ENCODE measurements at regions not wholly inside any gene's neighbourhood (a gene's known extent, or its start where the extent isn't known, plus 50 kb on each side); places are given as distances from the start of the nearest gene placed in this dataset.

DNA sequence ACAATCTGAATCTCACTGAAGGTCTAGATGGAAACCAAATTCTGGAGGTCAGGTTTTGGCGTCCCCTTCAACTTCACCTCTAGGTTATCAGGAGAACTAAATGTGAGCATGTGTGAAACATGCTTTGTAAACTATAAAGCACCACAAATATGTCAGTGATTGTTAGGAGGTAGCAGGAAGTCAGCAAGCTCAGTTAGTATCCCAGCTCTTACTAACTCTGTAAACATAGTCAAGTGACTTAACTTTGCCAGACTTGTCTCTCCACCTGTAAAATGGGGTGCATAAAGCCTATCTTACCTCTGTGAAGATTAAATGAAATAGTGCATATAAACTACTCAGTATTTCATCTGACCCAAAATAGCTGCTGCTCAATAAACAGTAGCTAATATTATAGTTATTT, 121.5 kb downstream of the INSIG2 start:
- TF ChIP-seq, protein P1, sequence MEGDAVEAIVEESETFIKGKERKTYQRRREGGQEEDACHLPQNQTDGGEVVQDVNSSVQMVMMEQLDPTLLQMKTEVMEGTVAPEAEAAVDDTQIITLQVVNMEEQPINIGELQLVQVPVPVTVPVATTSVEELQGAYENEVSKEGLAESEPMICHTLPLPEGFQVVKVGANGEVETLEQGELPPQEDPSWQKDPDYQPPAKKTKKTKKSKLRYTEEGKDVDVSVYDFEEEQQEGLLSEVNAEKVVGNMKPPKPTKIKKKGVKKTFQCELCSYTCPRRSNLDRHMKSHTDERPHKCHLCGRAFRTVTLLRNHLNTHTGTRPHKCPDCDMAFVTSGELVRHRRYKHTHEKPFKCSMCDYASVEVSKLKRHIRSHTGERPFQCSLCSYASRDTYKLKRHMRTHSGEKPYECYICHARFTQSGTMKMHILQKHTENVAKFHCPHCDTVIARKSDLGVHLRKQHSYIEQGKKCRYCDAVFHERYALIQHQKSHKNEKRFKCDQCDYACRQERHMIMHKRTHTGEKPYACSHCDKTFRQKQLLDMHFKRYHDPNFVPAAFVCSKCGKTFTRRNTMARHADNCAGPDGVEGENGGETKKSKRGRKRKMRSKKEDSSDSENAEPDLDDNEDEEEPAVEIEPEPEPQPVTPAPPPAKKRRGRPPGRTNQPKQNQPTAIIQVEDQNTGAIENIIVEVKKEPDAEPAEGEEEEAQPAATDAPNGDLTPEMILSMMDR (IDR thresholded peaks at IDR 0.05; ENCODE audit: poor library complexity, severe bottlenecking) = no peak
- TF ChIP-seq, protein P2, sequence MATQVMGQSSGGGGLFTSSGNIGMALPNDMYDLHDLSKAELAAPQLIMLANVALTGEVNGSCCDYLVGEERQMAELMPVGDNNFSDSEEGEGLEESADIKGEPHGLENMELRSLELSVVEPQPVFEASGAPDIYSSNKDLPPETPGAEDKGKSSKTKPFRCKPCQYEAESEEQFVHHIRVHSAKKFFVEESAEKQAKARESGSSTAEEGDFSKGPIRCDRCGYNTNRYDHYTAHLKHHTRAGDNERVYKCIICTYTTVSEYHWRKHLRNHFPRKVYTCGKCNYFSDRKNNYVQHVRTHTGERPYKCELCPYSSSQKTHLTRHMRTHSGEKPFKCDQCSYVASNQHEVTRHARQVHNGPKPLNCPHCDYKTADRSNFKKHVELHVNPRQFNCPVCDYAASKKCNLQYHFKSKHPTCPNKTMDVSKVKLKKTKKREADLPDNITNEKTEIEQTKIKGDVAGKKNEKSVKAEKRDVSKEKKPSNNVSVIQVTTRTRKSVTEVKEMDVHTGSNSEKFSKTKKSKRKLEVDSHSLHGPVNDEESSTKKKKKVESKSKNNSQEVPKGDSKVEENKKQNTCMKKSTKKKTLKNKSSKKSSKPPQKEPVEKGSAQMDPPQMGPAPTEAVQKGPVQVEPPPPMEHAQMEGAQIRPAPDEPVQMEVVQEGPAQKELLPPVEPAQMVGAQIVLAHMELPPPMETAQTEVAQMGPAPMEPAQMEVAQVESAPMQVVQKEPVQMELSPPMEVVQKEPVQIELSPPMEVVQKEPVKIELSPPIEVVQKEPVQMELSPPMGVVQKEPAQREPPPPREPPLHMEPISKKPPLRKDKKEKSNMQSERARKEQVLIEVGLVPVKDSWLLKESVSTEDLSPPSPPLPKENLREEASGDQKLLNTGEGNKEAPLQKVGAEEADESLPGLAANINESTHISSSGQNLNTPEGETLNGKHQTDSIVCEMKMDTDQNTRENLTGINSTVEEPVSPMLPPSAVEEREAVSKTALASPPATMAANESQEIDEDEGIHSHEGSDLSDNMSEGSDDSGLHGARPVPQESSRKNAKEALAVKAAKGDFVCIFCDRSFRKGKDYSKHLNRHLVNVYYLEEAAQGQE (IDR thresholded peaks at IDR 0.05; ENCODE audit: borderline replicate concordance) = no peak
- TF ChIP-seq POLR2AphosphoS5 (IDR thresholded peaks at IDR 0.05) = no peak
